Tibial nerve (tissue), 4 donors: ENCODE measurements at regions not wholly inside any gene's neighbourhood (a gene's known extent, or its start where the extent isn't known, plus 50 kb on each side); places are given as distances from the start of the nearest gene placed in this dataset.

Experiments used
- DNase-seq, 2 donors: peaks; one replicate each; pipeline ENCODE4 v3.0.0-alpha.2; 2019; ENCODE audit warnings: low spot score in 2 of 2
- H3K27ac ChIP-seq, 4 donors: fragments of 200-600 bp; sonication (generic) in 3 of 4; one replicate each; pipeline ENCODE4 v1.5.1; 2017 to 2019; ENCODE audit warnings: mild to moderate bottlenecking in 1 of 4
- H3K27me3 ChIP-seq, 2 donors: fragments of 200-600 bp; sonication (generic) in 1 of 2; one replicate each; pipeline versions ENCODE4 v1.5.1 to v1.6.0; 2017 to 2019
- H3K36me3 ChIP-seq, 3 donors: fragments of 200-600 bp; sonication (generic); one replicate each; pipeline ENCODE4 v1.5.1; 2018 to 2019
- H3K4me1 ChIP-seq, 4 donors: fragments of 200-600 bp; sonication (generic) in 3 of 4; one replicate each; pipeline ENCODE4 v1.5.1; 2017 to 2019
- H3K4me3 ChIP-seq, 4 donors: fragments of 200-600 bp; sonication (generic) in 3 of 4; one replicate each; pipeline ENCODE4 v1.5.1; 2017 to 2019; ENCODE audit warnings: mild to moderate bottlenecking in 1 of 4, moderate library complexity in 1 of 4
- H3K9me3 ChIP-seq, 4 donors: fragments of 200-600 bp; sonication (generic) in 3 of 4; one replicate each; pipeline ENCODE4 v1.5.1; 2017 to 2019
- CTCF ChIP-seq, 5 experiments: fragments of 200-600 bp in 3 of 5; fragments of 450-650 bp in 2 of 5; sonication (generic) in 3 of 5; IDR thresholded peaks; one replicate each; pipeline ENCODE4 v1.5.1; 2016 to 2019; ENCODE audit warnings: antibody characterized with exemption in 5 of 5, mild to moderate bottlenecking in 3 of 5, moderate library complexity in 2 of 5
- EP300 ChIP-seq, 2 donors: sonication (generic); formaldehyde crosslinking; IDR thresholded peaks; one replicate each; pipeline ENCODE4 v1.6.1; 2017; ENCODE audit warnings: antibody characterized with exemption in 2 of 2, mild to moderate bottlenecking in 1 of 2
- POLR2A ChIP-seq, 2 donors: fragments of 450-650 bp; IDR thresholded peaks; one replicate each; pipeline ENCODE4 v1.6.1; 2017; ENCODE audit warnings: antibody characterized with exemption in 2 of 2, mild to moderate bottlenecking in 2 of 2, moderate library complexity in 2 of 2
- WGBS, 2 donors: methylation state at CpG; one replicate each; pipeline ENCODE4 v1.1.5; 2018; 5-methylcytosine and 5-hydroxymethylcytosine counted together

GRCh38 chr14:101070540-101071492 lies 167.3 kb upstream of the RTL1 start:
- TF ChIP-seq POLR2A (IDR thresholded peaks at IDR 0.05) (no peak), EP300 (IDR thresholded peaks at IDR 0.05) (no peak), CTCF (IDR thresholded peaks at IDR 0.05) (no peak)
- 83 to 90% methylated on average over 13 to 16 of the region's 16 CpGs for WGBS, 2 donors
- Histone ChIP-seq H3K9me3 (no peaks in the 10 kb centered on the region), H3K27ac (no peak overlapping the region), H3K36me3 (no peaks in the 10 kb centered on the region), H3K27me3 (no peaks in the 10 kb centered on the region), H3K4me3 (no peak overlapping the region), H3K4me1 (peaks cover 0 to 11% (median 3%) of the 10 kb centered on the region in 4 donors)
- DNase-seq: peak in 1 of 2 donors; percentile 7

- no peak overlapping the region for H3K27ac ChIP-seq
- no peaks in the 10 kb centered on the region for H3K36me3 ChIP-seq
- TF ChIP-seq POLR2A (IDR thresholded peaks at IDR 0.05): no peak
- no peak for TF ChIP-seq CTCF (IDR thresholded peaks at IDR 0.05)
- no peak for TF ChIP-seq EP300 (IDR thresholded peaks at IDR 0.05)
- no peak overlapping the region for H3K4me3 ChIP-seq
- H3K27me3 ChIP-seq: peaks cover 0 to 4% of the 10 kb centered on the region in 2 donors
- peak in 1 of 2 donors; percentile 10 for DNase-seq
- 62 to 64% methylated on average over 9 to 10 of the region's 12 CpGs for WGBS, 2 donors
- no peaks in the 10 kb centered on the region for H3K9me3 ChIP-seq
- peaks cover 0 to 11% (median 3%) of the 10 kb centered on the region in 4 donors for H3K4me1 ChIP-seq
Measured at GRCh38 chr14:101071493-101071906, 168.0 kb upstream of the RTL1 start.

DNA sequence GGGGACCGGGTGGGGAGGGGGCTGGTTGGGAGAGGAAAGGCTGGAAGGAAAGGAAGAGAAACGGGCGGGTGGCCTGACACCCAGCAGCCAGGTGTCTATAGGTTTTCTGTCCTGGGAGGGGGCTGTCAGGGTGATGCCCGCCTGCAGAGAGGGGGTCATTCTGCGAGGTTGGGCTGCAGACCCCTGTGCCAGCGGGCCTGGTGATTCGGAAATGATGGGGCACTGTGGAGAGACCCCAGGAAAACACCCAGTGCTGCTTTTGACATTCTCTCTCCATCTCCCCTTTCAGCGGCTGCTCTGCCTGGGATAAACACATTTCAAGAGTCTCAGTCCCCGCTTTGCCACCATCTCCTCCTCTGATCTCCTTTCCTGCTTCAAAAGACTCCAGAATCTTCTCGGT lies 168.5 kb upstream of the RTL1 start:
- Histone ChIP-seq H3K4me1 (peaks cover 0 to 13% (median 5%) of the 10 kb centered on the region in 4 donors), H3K27me3 (peaks cover 0 to 9% of the 10 kb centered on the region in 2 donors), H3K4me3 (no peak overlapping the region), H3K27ac (peak overlapping the region in 1 of 4 donors; percentile 59), H3K36me3 (no peaks in the 10 kb centered on the region), H3K9me3 (no peaks in the 10 kb centered on the region)
- TF ChIP-seq POLR2A (IDR thresholded peaks at IDR 0.05): no peak
- no peak for TF ChIP-seq EP300 (IDR thresholded peaks at IDR 0.05)
- TF ChIP-seq CTCF (IDR thresholded peaks at IDR 0.05): no peak
- DNase-seq: no peak
- 78 to 85% methylated on average over 10 of the region's 10 CpGs for WGBS, 2 donors

DNA sequence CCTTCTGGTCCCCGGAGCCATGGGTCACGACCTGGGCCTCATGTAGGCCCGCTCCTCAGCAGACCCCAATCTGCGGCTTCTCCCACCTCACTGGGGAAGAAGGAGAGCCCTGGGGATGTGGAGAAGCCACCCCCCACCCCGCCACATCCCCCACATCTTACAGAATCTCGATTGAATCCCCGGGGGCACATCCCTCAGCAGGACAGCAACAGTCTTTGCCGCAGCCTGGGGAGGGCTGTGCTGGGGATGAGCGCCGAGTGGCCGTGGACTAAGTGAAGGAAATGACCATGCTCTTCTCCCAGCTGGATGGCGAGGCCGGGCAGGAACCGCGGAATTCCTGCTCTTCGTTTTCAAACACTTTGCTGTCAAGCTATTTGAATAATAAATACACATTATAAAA lies 169.0 kb upstream of the RTL1 start:
- DNase-seq: peak in 1 of 2 donors; percentile 9
- Histone ChIP-seq H3K27ac (peak overlapping the region in 2 of 4 donors; percentile 16 to 59), H3K9me3 (no peaks in the 10 kb centered on the region), H3K4me3 (no peak overlapping the region), H3K4me1 (peaks cover 0 to 17% (median 9%) of the 10 kb centered on the region in 4 donors), H3K36me3 (no peaks in the 10 kb centered on the region), H3K27me3 (peaks cover 0 to 14% of the 10 kb centered on the region in 2 donors)
- no peak for TF ChIP-seq EP300 (IDR thresholded peaks at IDR 0.05)
- TF ChIP-seq CTCF (IDR thresholded peaks at IDR 0.05): no peak
- TF ChIP-seq POLR2A (IDR thresholded peaks at IDR 0.05): no peak
- WGBS, 2 donors: 69 to 72% methylated on average over 16 of the region's 16 CpGs
